GM12878 (cell line): ENCODE measurements at regions not wholly inside any gene's neighbourhood (a gene's known extent, or its start where the extent isn't known, plus 50 kb on each side); places are given as distances from the start of the nearest gene placed in this dataset.

Experiments used
- CREB1 ChIP-seq: IDR thresholded peaks from 2 replicates; pipeline ENCODE4 v1.6.1; 2012; ENCODE audit warnings: low read depth, mild to moderate bottlenecking, inconsistent platforms
- MYC ChIP-seq: IDR thresholded peaks from 2 replicates; pipeline ENCODE4 v1.6.1; 2011; ENCODE audit warnings: mild to moderate bottlenecking, low read length, moderate library complexity, inconsistent platforms; ENCODE audit not compliant: insufficient read depth, insufficient replicate concordance, insufficient read length, severe bottlenecking
- NFYB ChIP-seq: IDR thresholded peaks from 2 replicates; pipeline ENCODE4 v1.6.1; 2011; ENCODE audit warnings: low read depth, mild to moderate bottlenecking, low read length, improper control_type of control experiment, moderate library complexity; ENCODE audit not compliant: insufficient read depth
- POLR2A ChIP-seq: IDR thresholded peaks from 2 replicates; pipeline ENCODE4 v1.6.1; 2011; ENCODE audit warnings: low read depth, mild to moderate bottlenecking, low read length

GRCh38 chr3:64443546-64444381, 218.5 kb upstream of the PRICKLE2 start:
- TF ChIP-seq POLR2A (no peak), NFYB (no peak), CREB1 (no peak), MYC (no peak)
